ENCODE measurements at regions not wholly inside any gene's neighbourhood (a gene's known extent, or its start where the extent isn't known, plus 50 kb on each side); places are given as distances from the start of the nearest gene placed in this dataset.

DNA sequence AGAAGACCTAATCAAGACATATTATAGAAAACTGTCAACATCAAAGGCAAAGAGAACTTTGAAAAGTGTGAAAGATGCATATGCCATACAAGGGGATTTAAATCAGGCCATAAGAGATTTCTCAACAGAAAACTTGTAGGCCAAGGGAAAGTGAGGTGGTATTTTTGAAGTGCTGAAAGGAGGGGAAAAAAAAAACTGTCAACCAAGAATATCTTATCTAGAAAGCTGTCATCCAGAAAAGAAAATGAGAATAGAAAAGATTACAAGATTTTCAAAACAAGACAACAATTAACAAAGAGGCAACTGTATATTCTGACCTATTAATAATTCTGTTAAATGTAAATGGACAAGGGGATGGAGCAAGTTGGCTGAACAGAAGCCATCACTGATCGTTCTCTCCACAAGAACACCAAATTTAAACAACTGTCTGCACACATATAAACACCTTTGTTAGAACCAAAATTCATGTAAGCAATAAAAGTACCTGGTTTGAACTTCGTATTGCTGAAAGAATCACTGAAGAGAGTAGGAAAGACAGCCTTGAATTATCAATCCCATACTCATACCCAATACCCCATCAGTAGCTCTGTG lies 880.1 kb upstream of the PCDH9 start (continued):
- TF ChIP-seq, protein P1, sequence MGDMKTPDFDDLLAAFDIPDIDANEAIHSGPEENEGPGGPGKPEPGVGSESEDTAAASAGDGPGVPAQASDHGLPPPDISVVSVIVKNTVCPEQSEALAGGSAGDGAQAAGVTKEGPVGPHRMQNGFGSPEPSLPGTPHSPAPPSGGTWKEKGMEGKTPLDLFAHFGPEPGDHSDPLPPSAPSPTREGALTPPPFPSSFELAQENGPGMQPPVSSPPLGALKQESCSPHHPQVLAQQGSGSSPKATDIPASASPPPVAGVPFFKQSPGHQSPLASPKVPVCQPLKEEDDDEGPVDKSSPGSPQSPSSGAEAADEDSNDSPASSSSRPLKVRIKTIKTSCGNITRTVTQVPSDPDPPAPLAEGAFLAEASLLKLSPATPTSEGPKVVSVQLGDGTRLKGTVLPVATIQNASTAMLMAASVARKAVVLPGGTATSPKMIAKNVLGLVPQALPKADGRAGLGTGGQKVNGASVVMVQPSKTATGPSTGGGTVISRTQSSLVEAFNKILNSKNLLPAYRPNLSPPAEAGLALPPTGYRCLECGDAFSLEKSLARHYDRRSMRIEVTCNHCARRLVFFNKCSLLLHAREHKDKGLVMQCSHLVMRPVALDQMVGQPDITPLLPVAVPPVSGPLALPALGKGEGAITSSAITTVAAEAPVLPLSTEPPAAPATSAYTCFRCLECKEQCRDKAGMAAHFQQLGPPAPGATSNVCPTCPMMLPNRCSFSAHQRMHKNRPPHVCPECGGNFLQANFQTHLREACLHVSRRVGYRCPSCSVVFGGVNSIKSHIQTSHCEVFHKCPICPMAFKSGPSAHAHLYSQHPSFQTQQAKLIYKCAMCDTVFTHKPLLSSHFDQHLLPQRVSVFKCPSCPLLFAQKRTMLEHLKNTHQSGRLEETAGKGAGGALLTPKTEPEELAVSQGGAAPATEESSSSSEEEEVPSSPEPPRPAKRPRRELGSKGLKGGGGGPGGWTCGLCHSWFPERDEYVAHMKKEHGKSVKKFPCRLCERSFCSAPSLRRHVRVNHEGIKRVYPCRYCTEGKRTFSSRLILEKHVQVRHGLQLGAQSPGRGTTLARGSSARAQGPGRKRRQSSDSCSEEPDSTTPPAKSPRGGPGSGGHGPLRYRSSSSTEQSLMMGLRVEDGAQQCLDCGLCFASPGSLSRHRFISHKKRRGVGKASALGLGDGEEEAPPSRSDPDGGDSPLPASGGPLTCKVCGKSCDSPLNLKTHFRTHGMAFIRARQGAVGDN (IDR thresholded peaks at IDR 0.05) = no peak
- TF ChIP-seq STAT3 (IDR thresholded peaks at IDR 0.05; ENCODE audit: low read depth, low read length) (no peak), SMAD1 (IDR thresholded peaks at IDR 0.05; ENCODE audit: low read depth, partially characterized antibody) (no peak), BCL11A (IDR thresholded peaks at IDR 0.05; ENCODE audit: low read depth, low read length) (no peak), ZBTB33 (IDR thresholded peaks at IDR 0.05) (no peak), CEBPB (IDR thresholded peaks at IDR 0.05; ENCODE audit: borderline replicate concordance in 1 of 2, low read depth in 2 of 2, low read length in 2 of 2) (no peak), CBX5 (IDR thresholded peaks at IDR 0.05; ENCODE audit: low read depth) (no peak)
- TF ChIP-seq, protein P2, sequence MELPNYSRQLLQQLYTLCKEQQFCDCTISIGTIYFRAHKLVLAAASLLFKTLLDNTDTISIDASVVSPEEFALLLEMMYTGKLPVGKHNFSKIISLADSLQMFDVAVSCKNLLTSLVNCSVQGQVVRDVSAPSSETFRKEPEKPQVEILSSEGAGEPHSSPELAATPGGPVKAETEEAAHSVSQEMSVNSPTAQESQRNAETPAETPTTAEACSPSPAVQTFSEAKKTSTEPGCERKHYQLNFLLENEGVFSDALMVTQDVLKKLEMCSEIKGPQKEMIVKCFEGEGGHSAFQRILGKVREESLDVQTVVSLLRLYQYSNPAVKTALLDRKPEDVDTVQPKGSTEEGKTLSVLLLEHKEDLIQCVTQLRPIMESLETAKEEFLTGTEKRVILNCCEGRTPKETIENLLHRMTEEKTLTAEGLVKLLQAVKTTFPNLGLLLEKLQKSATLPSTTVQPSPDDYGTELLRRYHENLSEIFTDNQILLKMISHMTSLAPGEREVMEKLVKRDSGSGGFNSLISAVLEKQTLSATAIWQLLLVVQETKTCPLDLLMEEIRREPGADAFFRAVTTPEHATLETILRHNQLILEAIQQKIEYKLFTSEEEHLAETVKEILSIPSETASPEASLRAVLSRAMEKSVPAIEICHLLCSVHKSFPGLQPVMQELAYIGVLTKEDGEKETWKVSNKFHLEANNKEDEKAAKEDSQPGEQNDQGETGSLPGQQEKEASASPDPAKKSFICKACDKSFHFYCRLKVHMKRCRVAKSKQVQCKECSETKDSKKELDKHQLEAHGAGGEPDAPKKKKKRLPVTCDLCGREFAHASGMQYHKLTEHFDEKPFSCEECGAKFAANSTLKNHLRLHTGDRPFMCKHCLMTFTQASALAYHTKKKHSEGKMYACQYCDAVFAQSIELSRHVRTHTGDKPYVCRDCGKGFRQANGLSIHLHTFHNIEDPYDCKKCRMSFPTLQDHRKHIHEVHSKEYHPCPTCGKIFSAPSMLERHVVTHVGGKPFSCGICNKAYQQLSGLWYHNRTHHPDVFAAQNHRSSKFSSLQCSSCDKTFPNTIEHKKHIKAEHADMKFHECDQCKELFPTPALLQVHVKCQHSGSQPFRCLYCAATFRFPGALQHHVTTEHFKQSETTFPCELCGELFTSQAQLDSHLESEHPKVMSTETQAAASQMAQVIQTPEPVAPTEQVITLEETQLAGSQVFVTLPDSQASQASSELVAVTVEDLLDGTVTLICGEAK (IDR thresholded peaks at IDR 0.05; ENCODE audit: borderline replicate concordance) = no peak
